ENCODE measurements at regions not wholly inside any gene's neighbourhood (a gene's known extent, or its start where the extent isn't known, plus 50 kb on each side); places are given as distances from the start of the nearest gene placed in this dataset.

DNA sequence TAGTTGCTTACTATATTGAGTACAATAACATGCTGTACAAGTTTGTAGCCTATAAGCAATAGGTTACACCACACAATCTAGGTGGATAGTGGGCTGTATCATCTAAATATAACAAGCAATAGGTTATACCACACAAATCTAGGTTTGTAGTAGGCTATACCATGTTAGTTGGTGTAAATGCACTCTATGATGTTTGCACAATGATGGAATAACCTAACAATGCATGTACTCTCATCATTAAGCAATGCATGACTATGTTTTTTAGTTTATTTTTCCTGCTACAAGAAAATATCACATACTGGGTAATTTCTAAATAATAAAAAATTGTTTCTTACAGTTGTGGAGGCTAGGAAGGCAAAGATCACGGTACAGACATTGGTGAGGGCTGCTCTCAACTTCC is 262.5 kb downstream of the SLITRK6 start:
- no peaks in the 10 kb centered on the region for H3K36me3 ChIP-seq
- no peaks in the 10 kb centered on the region for H3K27me3 ChIP-seq
- TF ChIP-seq, protein P1, sequence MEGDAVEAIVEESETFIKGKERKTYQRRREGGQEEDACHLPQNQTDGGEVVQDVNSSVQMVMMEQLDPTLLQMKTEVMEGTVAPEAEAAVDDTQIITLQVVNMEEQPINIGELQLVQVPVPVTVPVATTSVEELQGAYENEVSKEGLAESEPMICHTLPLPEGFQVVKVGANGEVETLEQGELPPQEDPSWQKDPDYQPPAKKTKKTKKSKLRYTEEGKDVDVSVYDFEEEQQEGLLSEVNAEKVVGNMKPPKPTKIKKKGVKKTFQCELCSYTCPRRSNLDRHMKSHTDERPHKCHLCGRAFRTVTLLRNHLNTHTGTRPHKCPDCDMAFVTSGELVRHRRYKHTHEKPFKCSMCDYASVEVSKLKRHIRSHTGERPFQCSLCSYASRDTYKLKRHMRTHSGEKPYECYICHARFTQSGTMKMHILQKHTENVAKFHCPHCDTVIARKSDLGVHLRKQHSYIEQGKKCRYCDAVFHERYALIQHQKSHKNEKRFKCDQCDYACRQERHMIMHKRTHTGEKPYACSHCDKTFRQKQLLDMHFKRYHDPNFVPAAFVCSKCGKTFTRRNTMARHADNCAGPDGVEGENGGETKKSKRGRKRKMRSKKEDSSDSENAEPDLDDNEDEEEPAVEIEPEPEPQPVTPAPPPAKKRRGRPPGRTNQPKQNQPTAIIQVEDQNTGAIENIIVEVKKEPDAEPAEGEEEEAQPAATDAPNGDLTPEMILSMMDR (IDR thresholded peaks at IDR 0.05), result no peak
- no peak for TF ChIP-seq EP300 (IDR thresholded peaks at IDR 0.05)
- TF ChIP-seq POLR2A (IDR thresholded peaks at IDR 0.05), result no peak
- no peaks in the 10 kb centered on the region for H3K9me3 ChIP-seq
- H3K27ac ChIP-seq, result no peak overlapping the region
- H3K4me1 ChIP-seq, result peaks cover 0 to 3% (median 0%) of the 10 kb centered on the region in 4 donors
- 90 to 94% methylated on average over 1 of the region's 1 CpG for WGBS, 2 donors
- no peak for DNase-seq (ENCODE audit: low spot score in 2 of 2)
- H3K4me3 ChIP-seq, result no peak overlapping the region

DNA sequence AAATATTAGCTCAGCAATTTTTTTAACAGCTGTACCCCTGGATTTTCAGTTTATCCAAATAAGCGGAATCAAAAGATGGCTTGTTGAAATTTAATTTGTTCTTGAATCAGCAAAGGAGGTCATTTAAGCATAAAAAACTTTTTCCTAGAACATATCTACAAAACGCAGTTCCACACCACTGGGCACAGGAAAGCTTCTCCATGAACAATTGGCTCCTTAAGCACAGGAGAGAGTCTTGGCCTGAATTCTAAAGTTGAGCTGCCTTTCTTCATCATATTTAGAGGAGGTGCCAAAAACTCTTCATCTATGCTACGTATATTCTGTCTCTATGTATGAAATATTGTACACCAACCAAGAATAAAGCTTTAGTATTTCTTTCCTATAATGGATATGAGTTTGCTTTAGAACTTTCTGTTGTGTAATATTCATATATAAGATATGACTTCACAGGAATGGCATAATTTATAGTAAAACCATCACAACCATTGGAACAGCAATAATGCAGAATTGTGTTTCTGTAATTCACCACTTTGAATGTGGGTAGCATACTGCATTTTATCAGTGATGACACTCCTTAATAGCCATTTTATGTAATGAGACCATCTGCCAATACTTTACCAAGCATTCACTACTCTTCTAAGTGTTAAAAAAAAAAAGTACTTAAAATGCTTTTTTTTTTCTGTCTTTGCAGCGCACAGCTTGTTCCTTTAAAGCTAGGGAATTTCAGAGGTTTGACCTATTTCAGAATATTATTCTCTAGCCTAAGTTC is 263.7 kb downstream of the SLITRK6 start:
- H3K36me3 ChIP-seq, result no peaks in the 10 kb centered on the region
- H3K4me3 ChIP-seq, result no peak overlapping the region
- no peak overlapping the region for H3K27ac ChIP-seq
- no peak for DNase-seq (ENCODE audit: low spot score in 2 of 2)
- TF ChIP-seq POLR2A (IDR thresholded peaks at IDR 0.05) (no peak), EP300 (IDR thresholded peaks at IDR 0.05) (no peak)
- TF ChIP-seq, protein P1 (IDR thresholded peaks at IDR 0.05), result no peak
- no peaks in the 10 kb centered on the region for H3K27me3 ChIP-seq
- 90% methylated on average over 4 of the region's 4 CpGs for WGBS, 2 donors
- no peaks in the 10 kb centered on the region for H3K9me3 ChIP-seq
- H3K4me1 ChIP-seq, result peaks cover 0 to 3% (median 0%) of the 10 kb centered on the region in 4 donors

DNA sequence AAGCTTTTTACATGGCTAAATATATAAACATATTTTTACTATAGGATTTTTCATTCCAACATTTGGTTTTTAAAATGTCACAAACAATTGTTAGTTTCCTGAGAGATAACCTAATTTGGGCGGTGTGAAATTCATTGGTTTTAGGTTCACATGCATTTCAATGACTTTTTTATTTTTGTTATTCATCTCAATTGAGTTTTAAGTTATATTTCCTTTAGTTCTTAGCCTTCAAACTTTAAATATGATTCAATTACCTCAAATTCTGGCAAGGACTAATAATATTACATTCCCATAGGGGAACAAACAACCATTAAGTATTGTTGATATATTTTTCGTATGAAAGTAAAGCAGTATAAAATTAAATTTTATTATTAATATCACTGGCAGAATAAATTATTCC is 265.3 kb downstream of the SLITRK6 start:
- Histone ChIP-seq H3K4me1 (peaks cover 0 to 7% (median 0%) of the 10 kb centered on the region in 4 donors), H3K27me3 (no peaks in the 10 kb centered on the region), H3K36me3 (no peaks in the 10 kb centered on the region), H3K27ac (no peak overlapping the region), H3K9me3 (no peaks in the 10 kb centered on the region), H3K4me3 (no peak overlapping the region)
- TF ChIP-seq EP300 (IDR thresholded peaks at IDR 0.05) (no peak), POLR2A (IDR thresholded peaks at IDR 0.05) (no peak)
- TF ChIP-seq, protein P1 (IDR thresholded peaks at IDR 0.05), result no peak
- DNase-seq (ENCODE audit: low spot score in 2 of 2), result no peak
- WGBS, 2 donors, result 82 to 87% methylated on average over 2 of the region's 2 CpGs

DNA sequence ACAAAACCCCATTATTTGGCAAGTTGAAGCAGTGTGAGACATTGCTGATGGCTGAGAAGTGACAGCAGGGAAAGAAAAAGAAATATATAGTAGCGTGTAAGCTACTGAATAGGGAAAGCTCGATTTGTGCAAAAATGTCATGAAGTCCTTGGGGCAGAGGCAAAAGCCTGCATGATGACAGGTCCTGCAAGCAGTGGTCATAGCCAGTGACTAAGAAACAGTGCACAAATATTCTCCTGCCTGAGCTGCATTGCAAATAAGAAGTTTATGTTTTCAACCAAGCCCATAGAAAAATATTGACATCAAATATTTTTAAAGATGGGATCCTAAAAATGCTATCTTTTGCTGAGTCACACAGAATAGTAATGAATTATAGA is 270.0 kb downstream of the SLITRK6 start:
- no peak for TF ChIP-seq EP300 (IDR thresholded peaks at IDR 0.05)
- TF ChIP-seq, protein P1 (IDR thresholded peaks at IDR 0.05), result no peak
- no peak for TF ChIP-seq POLR2A (IDR thresholded peaks at IDR 0.05)
- 47 to 52% methylated on average over 2 of the region's 2 CpGs for WGBS, 2 donors
- no peaks in the 10 kb centered on the region for H3K36me3 ChIP-seq
- DNase-seq (ENCODE audit: low spot score in 2 of 2), result no peak
- no peaks in the 10 kb centered on the region for H3K9me3 ChIP-seq
- no peaks in the 10 kb centered on the region for H3K27me3 ChIP-seq
- no peak overlapping the region for H3K27ac ChIP-seq
- peaks cover 0 to 12% (median 0%) of the 10 kb centered on the region in 4 donors for H3K4me1 ChIP-seq
- H3K4me3 ChIP-seq, result no peak overlapping the region

DNA sequence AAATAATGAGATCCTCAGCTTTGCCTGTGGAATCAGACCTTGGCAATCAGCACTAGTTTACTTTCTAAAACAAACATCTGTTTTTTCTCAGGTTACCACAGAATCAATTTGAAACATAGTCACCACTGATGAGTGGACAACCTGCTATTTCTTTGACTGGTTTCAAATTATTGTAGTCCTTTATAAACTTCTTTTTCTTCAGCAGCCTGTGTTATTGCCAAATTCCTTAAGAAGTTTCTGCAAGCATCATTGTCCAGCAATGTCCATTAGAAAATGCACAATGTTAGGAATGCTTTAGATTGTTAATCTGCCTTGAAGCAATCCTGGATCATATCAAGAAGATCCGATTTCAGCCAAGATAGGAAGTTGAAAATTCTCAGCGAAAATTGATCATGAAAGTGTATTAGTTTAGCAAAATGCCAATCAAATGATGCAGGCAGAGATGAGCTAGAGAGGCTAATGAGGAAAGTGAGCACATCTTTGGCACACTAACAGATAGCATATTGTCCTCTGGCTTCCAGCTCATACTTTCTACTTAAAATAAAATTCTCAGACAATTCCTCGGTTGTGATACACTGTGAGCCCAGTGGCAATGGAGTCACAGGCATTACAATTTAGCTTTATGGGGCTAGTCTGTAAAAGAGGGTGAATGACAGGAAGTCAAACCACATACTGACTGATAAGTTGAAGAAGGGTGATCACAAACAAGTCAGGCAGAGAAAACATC is 270.6 kb downstream of the SLITRK6 start:
- Histone ChIP-seq H3K27ac (no peak overlapping the region), H3K4me1 (peaks cover 0 to 12% (median 0%) of the 10 kb centered on the region in 4 donors), H3K27me3 (no peaks in the 10 kb centered on the region), H3K9me3 (no peaks in the 10 kb centered on the region), H3K36me3 (no peaks in the 10 kb centered on the region), H3K4me3 (no peak overlapping the region)
- WGBS, 2 donors, result 19 to 23% methylated on average over 3 of the region's 3 CpGs
- DNase-seq (ENCODE audit: low spot score in 2 of 2), result no peak
- no peak for TF ChIP-seq EP300 (IDR thresholded peaks at IDR 0.05)
- TF ChIP-seq, protein P1 (IDR thresholded peaks at IDR 0.05), result no peak
- no peak for TF ChIP-seq POLR2A (IDR thresholded peaks at IDR 0.05)

Measured in tibial nerve (tissue), 4 donors.